ENCODE measurements at regions not wholly inside any gene's neighbourhood (a gene's known extent, or its start where the extent isn't known, plus 50 kb on each side); places are given as distances from the start of the nearest gene placed in this dataset.

DNA sequence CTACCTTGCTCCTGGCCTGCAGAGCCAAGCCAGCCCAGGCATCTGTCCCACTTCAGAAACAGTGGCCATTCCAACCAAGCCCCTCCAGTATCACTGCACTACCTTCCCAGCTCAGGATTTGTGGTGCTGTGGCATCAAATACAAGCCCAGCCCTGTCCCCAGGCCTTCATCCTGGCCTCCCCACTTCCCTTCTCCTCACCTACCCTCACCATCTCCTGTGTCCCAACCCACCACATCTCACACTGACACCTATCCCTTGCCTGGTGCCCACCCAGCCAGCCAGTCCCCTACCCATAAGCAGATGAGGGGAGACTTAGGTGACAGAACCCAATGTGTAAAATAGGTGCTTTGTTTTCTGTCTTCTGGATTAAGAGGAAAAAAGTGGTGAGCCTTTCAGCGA is 66.0 kb upstream of the CDH5 start:
- Histone ChIP-seq H4K8ac (ENCODE audit: extremely low read depth, insufficient read depth, low read length) (no peak overlapping the region), H2BK12ac (ENCODE audit: low read depth, low read length) (no peak overlapping the region), H2BK120ac (replicated peaks; ENCODE audit: low read depth, low read length) (no peak overlapping the region), H2BK20ac (ENCODE audit: low read length) (no peak overlapping the region), H3K4me3 (ENCODE audit: extremely low read depth in 1 of 4, insufficient read depth in 2 of 4, low read depth in 3 of 4, low read length in 4 of 4) (no peak overlapping the region), H3K56ac (replicated peaks; ENCODE audit: insufficient read length, low read depth, low read length) (no peak overlapping the region), H3K14ac (ENCODE audit: insufficient read length) (no peak overlapping the region), H3K9me3 (ENCODE audit: insufficient read depth in 2 of 2, low read depth in 1 of 2, low read length in 1 of 2) (no peaks in the 10 kb centered on the region), H4K5ac (ENCODE audit: insufficient read length, low read depth, low read length) (no peak overlapping the region), H3K4me2 (ENCODE audit: insufficient read depth in 1 of 2, low read depth in 2 of 2, low read length in 2 of 2) (no peak overlapping the region), H2BK5ac (ENCODE audit: low read depth, low read length) (no peak overlapping the region), H2AFZ (ENCODE audit: low read length) (no peak overlapping the region), H3K23me2 (ENCODE audit: low read depth, low read length) (no peaks in the 10 kb centered on the region), H3K79me1 (ENCODE audit: low read depth, low read length) (no peaks in the 10 kb centered on the region), H3K4ac (replicated peaks; ENCODE audit: insufficient read length, low read depth, low read length) (no peak overlapping the region), H3K18ac (ENCODE audit: extremely low read depth, low read length) (no peak overlapping the region), H2BK15ac (ENCODE audit: low read length) (no peak overlapping the region), H2AK5ac (ENCODE audit: low read depth, low read length) (no peak overlapping the region), H3K4me1 (replicated peaks in 1 of 4; ENCODE audit: control insufficient read depth in 3 of 4, insufficient read depth in 4 of 4, low read length in 3 of 4) (no peaks in the 10 kb centered on the region), H3K23ac (ENCODE audit: insufficient read length) (no peak overlapping the region), H4K20me1 (replicated peaks in 1 of 2; ENCODE audit: control insufficient read depth in 1 of 2, insufficient read depth in 2 of 2, low read length in 2 of 2) (no peaks in the 10 kb centered on the region), H3K27ac (ENCODE audit: low read depth, low read length) (no peak overlapping the region), H3K79me2 (ENCODE audit: control insufficient read depth in 1 of 2, insufficient read depth in 2 of 2, low read length in 2 of 2) (no peaks in the 10 kb centered on the region), H4K91ac (replicated peaks; ENCODE audit: insufficient read length, low read length) (no peak overlapping the region), H3K9ac (replicated peaks in 1 of 4; ENCODE audit: extremely low read depth in 1 of 4, low read depth in 3 of 4, low read length in 3 of 4) (no peak overlapping the region), H3K27me3 (replicated peaks in 1 of 4; ENCODE audit: control insufficient read depth in 3 of 4, extremely low read depth in 1 of 4, insufficient read depth in 3 of 4, low read length in 3 of 4) (no peaks in the 10 kb centered on the region), H3K36me3 (ENCODE audit: control insufficient read depth in 2 of 4, insufficient read depth in 4 of 4, low read length in 3 of 4) (no peaks in the 10 kb centered on the region)
- 30% methylated on average over 1 of the region's 1 CpG; no CpG with 5 or more reads in 1 of the 2 experiments for WGBS, 2 experiments (ENCODE audit: extremely low coverage in 1 of 2, insufficient coverage in 1 of 2, insufficient read length in 1 of 2, insufficient replicate concordance in 2 of 2, low coverage in 1 of 2, low lambda C conversion rate in 2 of 2, missing lambda C conversion rate in 1 of 2)
- ChIA-PET POLR2A (ENCODE audit: partially characterized antibody) (no interaction called here), CTCF (ENCODE audit: partially characterized antibody) (no interaction called here)
- DNase-seq (ENCODE audit: low read depth in 1 of 2, low spot score in 2 of 2) = no peak
- FAIRE-seq = no peak
- TF ChIP-seq NRF1 (IDR thresholded peaks at IDR 0.05; ENCODE audit: low read depth, low read length) (no peak), CEBPB (IDR thresholded peaks at IDR 0.05; ENCODE audit: low read depth, low read length) (no peak), SUZ12 (IDR thresholded peaks at IDR 0.05; ENCODE audit: low read length) (no peak), HDAC6 (IDR thresholded peaks at IDR 0.05; ENCODE audit: low read depth, low read length) (no peak), CHD1 (IDR thresholded peaks at IDR 0.05; ENCODE audit: low read depth, low read length) (no peak), ASH2L (IDR thresholded peaks at IDR 0.05; ENCODE audit: low read length) (no peak), RAD21 (IDR thresholded peaks at IDR 0.05 in 1 of 2, conservative IDR thresholded peaks at IDR 0.05 in 1 of 2; ENCODE audit: low read depth in 2 of 2, low read length in 2 of 2) (no peak), BACH1 (IDR thresholded peaks at IDR 0.05; ENCODE audit: low read length) (no peak), JUN (IDR thresholded peaks at IDR 0.05; ENCODE audit: low read depth, low read length) (no peak), CBX8 (IDR thresholded peaks at IDR 0.05; ENCODE audit: borderline replicate concordance, low read depth, low read length) (no peak), RXRA (IDR thresholded peaks at IDR 0.05; ENCODE audit: insufficient read depth, low read depth, low read length) (no peak), EZH2 (IDR thresholded peaks at IDR 0.05; ENCODE audit: low read depth, low read length, severe bottlenecking) (no peak), BRCA1 (IDR thresholded peaks at IDR 0.05; ENCODE audit: low read depth, low read length) (no peak), JUND (IDR thresholded peaks at IDR 0.05; ENCODE audit: low read length) (no peak), GTF2F1 (IDR thresholded peaks at IDR 0.05; ENCODE audit: borderline replicate concordance, low read depth, low read length) (no peak)
- TF ChIP-seq, protein P1, sequence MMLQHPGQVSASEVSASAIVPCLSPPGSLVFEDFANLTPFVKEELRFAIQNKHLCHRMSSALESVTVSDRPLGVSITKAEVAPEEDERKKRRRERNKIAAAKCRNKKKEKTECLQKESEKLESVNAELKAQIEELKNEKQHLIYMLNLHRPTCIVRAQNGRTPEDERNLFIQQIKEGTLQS (IDR thresholded peaks at IDR 0.05; ENCODE audit: insufficient read depth, low read depth, low read length) = no peak

Data from H1 (cell line).